Mammary epithelial cell (primary cell): ENCODE measurements at regions not wholly inside any gene's neighbourhood (a gene's known extent, or its start where the extent isn't known, plus 50 kb on each side); places are given as distances from the start of the nearest gene placed in this dataset.

Experiments
- CTCF ChIP-seq, 2 donors: IDR thresholded peaks in 1 of 2; conservative IDR thresholded peaks in 1 of 2; 2 replicates each; pipeline ENCODE4 v1.5.1; 2011 to 2012; ENCODE audit warnings: inconsistent platforms in 2 of 2, low read length in 2 of 2, mild to moderate bottlenecking in 2 of 2, control low read depth in 1 of 2, low read depth in 1 of 2; ENCODE audit not compliant: insufficient read depth in 1 of 2; ENCODE audit errors: extremely low read depth in 1 of 2
- EZH2 ChIP-seq: IDR thresholded peaks from 2 replicates; pipeline ENCODE4 v1.6.1; 2012; ENCODE audit warnings: low read length, inconsistent platforms, borderline replicate concordance

DNA sequence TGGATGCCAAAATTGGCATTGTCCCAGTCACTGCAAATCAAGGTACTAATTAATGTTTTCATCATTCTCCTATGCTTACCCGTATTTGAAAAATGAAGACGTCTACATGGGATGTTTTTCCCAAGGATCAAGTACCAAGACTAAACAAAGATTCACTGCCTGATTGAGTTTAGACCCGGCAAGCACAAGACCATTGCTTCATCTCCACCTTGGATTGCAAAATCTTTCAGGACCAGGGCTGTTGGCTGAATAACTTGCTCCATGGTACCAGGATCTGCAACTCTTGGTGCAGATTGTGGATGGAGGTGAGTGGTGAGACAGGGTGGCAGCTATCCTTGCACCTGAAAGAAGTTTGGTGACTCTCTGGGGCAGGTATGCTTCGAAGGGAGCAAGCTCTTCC lies 122.5 kb upstream of the ETS2 start:
- no peak for TF ChIP-seq CTCF (conservative IDR thresholded peaks at IDR 0.05 in 1 of 2, IDR thresholded peaks at IDR 0.05 in 1 of 2; ENCODE audit: extremely low read depth in 1 of 2, insufficient read depth in 1 of 2, low read depth in 1 of 2, low read length in 2 of 2)
- no peak for TF ChIP-seq EZH2
